Nephron progenitor cell (in vitro differentiated cells): ENCODE measurements at regions not wholly inside any gene's neighbourhood (a gene's known extent, or its start where the extent isn't known, plus 50 kb on each side); places are given as distances from the start of the nearest gene placed in this dataset.
"Not testable (repeated sequence)": the region's sequence is repeated elsewhere in the genome, so short reads cannot be mapped to it uniquely, and the experiment has no call there.

Source experiments
- DNase-seq: peaks from one replicate; pipeline ENCODE4 v3.0.0; 2021
- H3K27ac Mint-ChIP-seq: 2 replicates; pipeline ENCODE4 v1.8.0; 2021; ENCODE audit warnings: mild to moderate bottlenecking, moderate library complexity, mixed read lengths
- H3K27me3 Mint-ChIP-seq: 2 replicates; pipeline ENCODE4 v1.8.0; 2021; ENCODE audit warnings: mild to moderate bottlenecking, low read depth, mixed read lengths; ENCODE audit not compliant: poor library complexity
- H3K36me3 Mint-ChIP-seq: 2 replicates; pipeline ENCODE4 v1.8.0; 2021; ENCODE audit warnings: low read depth, mixed read lengths
- H3K4me1 Mint-ChIP-seq: 2 replicates; pipeline ENCODE4 v1.8.0; 2021; ENCODE audit warnings: mixed read lengths
- H3K4me3 Mint-ChIP-seq: 2 replicates; pipeline ENCODE4 v1.8.0; 2021; ENCODE audit warnings: mild to moderate bottlenecking, moderate library complexity, mixed read lengths
- H3K9me3 Mint-ChIP-seq: 2 replicates; pipeline ENCODE4 v1.8.0; 2021; ENCODE audit warnings: mild to moderate bottlenecking, moderate library complexity, mixed read lengths
- CTCF ChIP-seq: fragments of 200-600 bp; sonication (generic); IDR thresholded peaks from 2 replicates; pipeline ENCODE4 v1.5.0; 2021; ENCODE audit warnings: antibody characterized with exemption

- Mint-ChIP-seq H3K9me3 (no peaks in the 10 kb centered on the region), H3K36me3 (no peaks in the 10 kb centered on the region), H3K4me1 (peaks cover 35% of the 10 kb centered on the region), H3K27ac (no peak overlapping the region), H3K4me3 (peak overlapping the region; percentile 47), H3K27me3 (peaks cover 89% of the 10 kb centered on the region)
- no peak for TF ChIP-seq CTCF
- no peak for DNase-seq
Observed at GRCh38 chr7:155384751-155385150, 73.2 kb upstream of the EN2 start.

- not testable (repeated sequence) for DNase-seq, H3K27ac Mint-ChIP-seq, H3K36me3 Mint-ChIP-seq, H3K9me3 Mint-ChIP-seq
- Mint-ChIP-seq H3K27me3 (peaks cover 88% of the 10 kb centered on the region), H3K4me1 (peaks cover 32% of the 10 kb centered on the region), H3K4me3 (peak overlapping the region; percentile 47)
Observed at GRCh38 chr7:155385182-155385581, 72.7 kb upstream of the EN2 start.

GRCh38 chr7:155386608-155387007, 71.3 kb upstream of the EN2 start:
- no peak overlapping the region for H3K27ac Mint-ChIP-seq
- H3K9me3 Mint-ChIP-seq = no peaks in the 10 kb centered on the region
- H3K27me3 Mint-ChIP-seq = peaks cover 74% of the 10 kb centered on the region
- H3K4me3 Mint-ChIP-seq = no peak overlapping the region
- TF ChIP-seq CTCF = no peak
- H3K4me1 Mint-ChIP-seq = peaks cover 23% of the 10 kb centered on the region
- no peak for DNase-seq
- no peaks in the 10 kb centered on the region for H3K36me3 Mint-ChIP-seq

- peaks cover 69% of the 10 kb centered on the region for H3K27me3 Mint-ChIP-seq
Observed at GRCh38 chr7:155387066-155387620, 70.8 kb upstream of the EN2 start.

GRCh38 chr7:155388561-155388960, 69.4 kb upstream of the EN2 start:
- no peaks in the 10 kb centered on the region for H3K9me3 Mint-ChIP-seq
- no peak for TF ChIP-seq CTCF
- peaks cover 61% of the 10 kb centered on the region for H3K27me3 Mint-ChIP-seq
- H3K4me1 Mint-ChIP-seq = peaks cover 17% of the 10 kb centered on the region
- no peaks in the 10 kb centered on the region for H3K36me3 Mint-ChIP-seq
- H3K27ac Mint-ChIP-seq = no peak overlapping the region
- no peak overlapping the region for H3K4me3 Mint-ChIP-seq
- no peak for DNase-seq

More at GRCh38 chr7:155387066-155387620, 70.8 kb upstream of the EN2 start:
- H3K4me3 Mint-ChIP-seq = no peak overlapping the region
- H3K9me3 Mint-ChIP-seq = no peaks in the 10 kb centered on the region
- no peak for DNase-seq
- TF ChIP-seq CTCF = no peak
- no peaks in the 10 kb centered on the region for H3K36me3 Mint-ChIP-seq
- no peak overlapping the region for H3K27ac Mint-ChIP-seq
- H3K4me1 Mint-ChIP-seq = peaks cover 18% of the 10 kb centered on the region

- no peak for TF ChIP-seq CTCF
- no peaks in the 10 kb centered on the region for H3K9me3 Mint-ChIP-seq
- no peak for DNase-seq
- H3K27ac Mint-ChIP-seq = no peak overlapping the region
- no peak overlapping the region for H3K4me3 Mint-ChIP-seq
- peaks cover 46% of the 10 kb centered on the region for H3K27me3 Mint-ChIP-seq
- peaks cover 12% of the 10 kb centered on the region for H3K4me1 Mint-ChIP-seq
- H3K36me3 Mint-ChIP-seq = no peaks in the 10 kb centered on the region
Observed at GRCh38 chr7:155391414-155391813, 66.5 kb upstream of the EN2 start.
